ENCODE measurements at regions not wholly inside any gene's neighbourhood (a gene's known extent, or its start where the extent isn't known, plus 50 kb on each side); places are given as distances from the start of the nearest gene placed in this dataset.
"Not testable (repeated sequence)": the region's sequence is repeated elsewhere in the genome, so short reads cannot be mapped to it uniquely, and the experiment has no call there.

DNA sequence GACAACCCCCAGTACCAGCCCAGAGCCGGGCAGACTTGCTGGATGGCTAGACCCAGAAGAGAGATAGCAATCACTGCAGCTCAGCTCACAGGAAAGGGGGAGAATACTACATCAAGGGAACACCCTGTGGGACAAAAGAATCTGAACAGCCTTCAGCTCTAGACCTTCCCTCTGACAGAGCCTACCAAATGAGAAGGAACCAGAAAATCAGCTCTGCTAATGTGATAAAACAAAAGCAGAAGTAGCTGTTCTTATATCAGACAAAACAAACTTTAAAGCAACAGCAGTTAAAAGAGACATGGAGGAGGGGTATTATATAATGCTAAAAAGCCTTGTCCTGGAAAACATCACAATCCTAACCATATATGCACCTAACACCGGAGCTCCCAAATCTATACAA lies 283.3 kb downstream of the KLF13 start:
- Histone ChIP-seq H3K9me3 (ENCODE audit: severe bottlenecking) (no peaks in the 10 kb centered on the region), H3K4me1 (ENCODE audit: insufficient read depth, poor library complexity, severe bottlenecking) (peaks cover 40% of the 10 kb centered on the region), H3K4me3 (ENCODE audit: severe bottlenecking) (no peak overlapping the region), H3K36me3 (ENCODE audit: low read depth) (no peaks in the 10 kb centered on the region), H3K27ac (ENCODE audit: poor library complexity, severe bottlenecking) (peak overlapping the region; percentile 72), H3K27me3 (ENCODE audit: insufficient read depth, poor library complexity, severe bottlenecking) (no peaks in the 10 kb centered on the region)
- DNase-seq (ENCODE audit: low spot score) (no peak), ATAC-seq (ENCODE audit: low read depth) (no peak)
- TF ChIP-seq, protein P1, sequence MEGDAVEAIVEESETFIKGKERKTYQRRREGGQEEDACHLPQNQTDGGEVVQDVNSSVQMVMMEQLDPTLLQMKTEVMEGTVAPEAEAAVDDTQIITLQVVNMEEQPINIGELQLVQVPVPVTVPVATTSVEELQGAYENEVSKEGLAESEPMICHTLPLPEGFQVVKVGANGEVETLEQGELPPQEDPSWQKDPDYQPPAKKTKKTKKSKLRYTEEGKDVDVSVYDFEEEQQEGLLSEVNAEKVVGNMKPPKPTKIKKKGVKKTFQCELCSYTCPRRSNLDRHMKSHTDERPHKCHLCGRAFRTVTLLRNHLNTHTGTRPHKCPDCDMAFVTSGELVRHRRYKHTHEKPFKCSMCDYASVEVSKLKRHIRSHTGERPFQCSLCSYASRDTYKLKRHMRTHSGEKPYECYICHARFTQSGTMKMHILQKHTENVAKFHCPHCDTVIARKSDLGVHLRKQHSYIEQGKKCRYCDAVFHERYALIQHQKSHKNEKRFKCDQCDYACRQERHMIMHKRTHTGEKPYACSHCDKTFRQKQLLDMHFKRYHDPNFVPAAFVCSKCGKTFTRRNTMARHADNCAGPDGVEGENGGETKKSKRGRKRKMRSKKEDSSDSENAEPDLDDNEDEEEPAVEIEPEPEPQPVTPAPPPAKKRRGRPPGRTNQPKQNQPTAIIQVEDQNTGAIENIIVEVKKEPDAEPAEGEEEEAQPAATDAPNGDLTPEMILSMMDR (IDR thresholded peaks at IDR 0.05; ENCODE audit: poor library complexity, severe bottlenecking): no peak

DNA sequence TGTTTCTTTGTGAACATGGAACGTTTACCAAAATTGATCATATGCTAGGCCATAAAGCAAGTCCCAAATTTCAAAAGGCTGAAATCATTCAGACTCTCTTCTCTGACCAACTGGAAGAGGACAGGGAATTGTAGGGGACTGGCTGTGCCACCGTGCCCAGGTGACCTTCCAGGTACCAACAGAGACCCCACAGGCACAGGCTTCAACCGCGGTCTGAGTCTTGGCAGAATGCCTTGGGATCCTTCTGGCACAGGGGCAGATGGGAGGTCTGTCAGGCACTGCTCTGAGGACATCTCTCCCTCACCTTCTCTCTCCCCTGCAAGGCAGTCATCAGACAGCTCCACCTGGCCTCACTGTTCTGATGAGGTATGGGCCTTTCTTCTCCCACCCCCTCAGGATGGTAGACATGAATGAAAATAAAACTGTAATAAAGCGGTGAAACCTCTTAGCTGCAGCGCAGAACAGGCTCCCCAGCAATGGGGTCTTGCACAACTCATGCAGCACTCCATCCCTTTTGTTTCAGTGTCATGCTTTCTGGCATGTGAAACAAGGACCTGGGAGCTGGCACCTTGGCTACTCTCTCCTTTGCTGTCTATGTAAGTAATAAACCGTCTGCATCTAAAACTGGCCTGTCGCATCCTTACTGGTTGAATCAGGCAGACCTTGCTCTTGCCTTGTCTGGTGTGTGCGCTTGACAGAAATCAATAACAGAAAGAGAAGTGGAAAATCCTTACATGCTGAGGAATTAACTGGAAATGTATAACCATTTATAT lies 289.2 kb downstream of the KLF13 start:
- DNase-seq (ENCODE audit: low spot score) (no peak), ATAC-seq (ENCODE audit: low read depth) (no peak)
- Histone ChIP-seq H3K36me3 (ENCODE audit: low read depth) (no peaks in the 10 kb centered on the region), H3K4me3 (ENCODE audit: severe bottlenecking) (no peak overlapping the region), H3K4me1 (ENCODE audit: insufficient read depth, poor library complexity, severe bottlenecking) (no peaks in the 10 kb centered on the region), H3K27me3 (ENCODE audit: insufficient read depth, poor library complexity, severe bottlenecking) (no peaks in the 10 kb centered on the region), H3K27ac (ENCODE audit: poor library complexity, severe bottlenecking) (no peak overlapping the region), H3K9me3 (ENCODE audit: severe bottlenecking) (no peaks in the 10 kb centered on the region)
- TF ChIP-seq, protein P1 (IDR thresholded peaks at IDR 0.05; ENCODE audit: poor library complexity, severe bottlenecking): no peak

DNA sequence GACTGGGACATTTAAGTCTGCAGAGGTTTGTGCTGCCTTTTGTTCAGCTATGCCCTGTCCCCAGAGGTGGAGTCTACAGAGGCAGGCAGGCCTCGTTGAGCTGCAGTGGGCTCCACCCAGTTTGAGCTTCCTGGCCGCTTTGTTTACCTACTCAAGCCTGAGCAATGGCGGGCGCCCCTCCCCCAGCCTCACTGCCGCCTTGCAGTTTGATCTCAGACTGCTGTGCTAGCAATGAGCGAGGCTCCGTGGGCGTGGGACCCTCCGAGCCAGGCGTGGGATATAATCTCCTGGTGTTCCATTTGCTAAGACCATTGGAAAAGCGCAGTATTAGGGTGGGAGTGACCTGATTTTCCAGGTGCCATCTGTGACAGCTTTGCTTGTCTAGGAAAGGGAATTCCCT lies 296.7 kb downstream of the KLF13 start:
- not testable (repeated sequence) for ATAC-seq (ENCODE audit: low read depth); H3K27ac ChIP-seq (ENCODE audit: poor library complexity, severe bottlenecking); H3K4me3 ChIP-seq (ENCODE audit: severe bottlenecking); H3K27me3 ChIP-seq (ENCODE audit: insufficient read depth, poor library complexity, severe bottlenecking); H3K36me3 ChIP-seq (ENCODE audit: low read depth); H3K4me1 ChIP-seq (ENCODE audit: insufficient read depth, poor library complexity, severe bottlenecking); H3K9me3 ChIP-seq (ENCODE audit: severe bottlenecking); DNase-seq (ENCODE audit: low spot score)

DNA sequence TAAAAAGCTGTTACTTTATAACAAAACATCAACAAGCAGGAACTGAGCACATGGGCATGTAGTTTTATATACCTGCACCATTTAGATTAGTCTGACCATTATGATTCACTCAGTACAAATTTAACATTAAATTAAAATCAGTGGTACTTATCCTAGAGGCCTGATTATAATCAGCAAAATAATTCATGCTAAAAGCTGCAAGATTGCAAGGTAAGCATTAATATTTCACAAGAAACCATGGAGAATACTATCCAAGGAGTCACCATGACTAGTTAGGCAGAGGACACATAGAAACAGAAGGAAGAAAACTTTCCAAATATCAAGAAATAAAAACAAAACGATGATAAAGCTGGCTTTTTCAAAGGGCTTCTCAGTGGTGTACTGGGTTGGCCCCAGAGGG lies 297.5 kb downstream of the KLF13 start:
- H3K36me3 ChIP-seq (ENCODE audit: low read depth); ATAC-seq (ENCODE audit: low read depth); H3K27me3 ChIP-seq (ENCODE audit: insufficient read depth, poor library complexity, severe bottlenecking); H3K4me1 ChIP-seq (ENCODE audit: insufficient read depth, poor library complexity, severe bottlenecking); H3K4me3 ChIP-seq (ENCODE audit: severe bottlenecking); DNase-seq (ENCODE audit: low spot score); H3K9me3 ChIP-seq (ENCODE audit: severe bottlenecking); H3K27ac ChIP-seq (ENCODE audit: poor library complexity, severe bottlenecking): not testable (repeated sequence)

DNA sequence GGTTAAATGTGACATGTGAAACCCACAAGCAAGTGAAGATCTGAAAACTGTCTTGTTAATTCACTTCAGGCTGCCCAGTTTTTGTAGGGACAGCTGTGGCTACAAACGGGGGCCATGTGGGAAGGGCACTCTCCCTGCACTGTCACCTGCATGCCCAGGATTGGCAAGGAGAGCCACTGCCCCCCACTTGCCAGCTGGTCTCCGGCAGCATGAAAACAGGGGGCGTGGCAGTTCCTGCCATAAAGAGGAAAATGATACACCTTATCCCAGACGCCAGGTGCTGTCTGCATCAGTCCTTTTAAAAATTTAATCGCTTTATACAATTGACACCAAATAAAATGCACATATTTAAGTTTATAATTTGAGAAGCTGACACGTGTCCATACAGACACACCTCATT lies 309.1 kb downstream of the KLF13 start:
- not testable (repeated sequence) for H3K36me3 ChIP-seq (ENCODE audit: low read depth); H3K27me3 ChIP-seq (ENCODE audit: insufficient read depth, poor library complexity, severe bottlenecking); DNase-seq (ENCODE audit: low spot score); H3K4me3 ChIP-seq (ENCODE audit: severe bottlenecking); H3K9me3 ChIP-seq (ENCODE audit: severe bottlenecking)
- Histone ChIP-seq H3K4me1 (ENCODE audit: insufficient read depth, poor library complexity, severe bottlenecking) (peaks cover 13% of the 10 kb centered on the region), H3K27ac (ENCODE audit: poor library complexity, severe bottlenecking) (peak overlapping the region; percentile 24)
- ATAC-seq (ENCODE audit: low read depth): peak; percentile 8

DNA sequence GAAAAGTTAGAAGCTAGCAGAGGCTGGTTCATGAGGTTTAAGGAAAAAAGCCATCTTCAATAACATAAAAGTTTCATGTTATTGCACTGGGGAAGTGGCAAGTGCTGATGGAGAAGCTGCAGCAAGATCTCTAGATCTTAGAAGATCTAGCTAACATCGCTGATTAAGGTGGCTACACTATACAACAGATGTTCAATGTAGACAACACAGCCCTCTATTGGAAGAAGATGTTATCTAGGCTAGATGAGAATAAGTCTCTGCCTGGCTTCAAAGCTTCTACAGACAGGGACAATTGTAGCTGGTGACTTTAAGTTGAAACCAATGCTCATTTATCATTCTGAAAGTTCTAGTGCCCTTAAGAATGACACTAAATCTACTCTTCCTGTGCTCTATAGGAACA lies 310.3 kb downstream of the KLF13 start:
- Histone ChIP-seq H3K4me1 (ENCODE audit: insufficient read depth, poor library complexity, severe bottlenecking) (peaks cover 13% of the 10 kb centered on the region), H3K27ac (ENCODE audit: poor library complexity, severe bottlenecking) (peak overlapping the region; percentile 24)
- not testable (repeated sequence) for DNase-seq (ENCODE audit: low spot score); ATAC-seq (ENCODE audit: low read depth); H3K27me3 ChIP-seq (ENCODE audit: insufficient read depth, poor library complexity, severe bottlenecking); H3K4me3 ChIP-seq (ENCODE audit: severe bottlenecking); H3K9me3 ChIP-seq (ENCODE audit: severe bottlenecking); H3K36me3 ChIP-seq (ENCODE audit: low read depth)

DNA sequence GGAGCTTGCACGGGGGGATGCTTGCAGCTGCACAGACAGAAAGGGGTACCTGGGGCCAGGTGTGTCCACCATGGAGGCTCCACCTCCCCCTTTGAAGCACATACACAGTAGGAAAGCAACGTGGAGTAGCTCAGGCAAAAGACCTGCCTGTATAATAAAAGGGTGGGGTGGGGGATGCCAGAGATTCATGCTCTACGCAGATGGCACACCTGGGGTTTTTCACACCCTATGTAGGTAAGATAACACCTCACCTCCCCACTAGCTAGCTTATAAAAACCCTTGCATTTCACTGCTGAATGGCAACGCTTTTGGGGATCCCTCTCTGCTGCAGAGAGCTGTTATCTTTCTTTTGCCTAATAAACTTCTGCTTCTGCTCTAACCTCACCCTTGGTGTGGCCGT lies 317.3 kb downstream of the KLF13 start:
- not testable (repeated sequence) for H3K4me3 ChIP-seq (ENCODE audit: severe bottlenecking); H3K27me3 ChIP-seq (ENCODE audit: insufficient read depth, poor library complexity, severe bottlenecking); H3K36me3 ChIP-seq (ENCODE audit: low read depth); DNase-seq (ENCODE audit: low spot score); H3K27ac ChIP-seq (ENCODE audit: poor library complexity, severe bottlenecking); ATAC-seq (ENCODE audit: low read depth); H3K4me1 ChIP-seq (ENCODE audit: insufficient read depth, poor library complexity, severe bottlenecking); H3K9me3 ChIP-seq (ENCODE audit: severe bottlenecking)

DNA sequence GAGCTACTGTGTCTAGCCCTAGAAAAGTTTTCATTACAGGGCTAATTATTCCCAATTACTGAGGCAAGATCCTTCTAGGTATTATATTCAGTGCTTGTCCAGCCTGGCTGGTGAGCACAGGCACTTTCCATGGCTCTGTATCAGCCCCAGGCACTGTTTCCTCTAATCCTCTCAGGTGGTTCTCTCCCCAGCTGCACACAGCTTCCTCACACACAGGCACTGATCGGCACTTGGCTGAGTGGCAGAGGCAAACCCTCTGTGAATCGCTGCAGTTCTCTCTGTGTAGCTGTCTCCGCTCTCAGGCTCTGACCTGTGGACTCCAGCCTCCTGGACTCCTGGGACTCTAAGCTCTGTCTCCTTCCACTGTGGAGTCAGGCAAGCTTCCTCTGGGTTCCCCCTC lies 318.1 kb downstream of the KLF13 start:
- ATAC-seq (ENCODE audit: low read depth); H3K27me3 ChIP-seq (ENCODE audit: insufficient read depth, poor library complexity, severe bottlenecking); H3K9me3 ChIP-seq (ENCODE audit: severe bottlenecking); H3K4me3 ChIP-seq (ENCODE audit: severe bottlenecking); H3K36me3 ChIP-seq (ENCODE audit: low read depth); DNase-seq (ENCODE audit: low spot score); H3K27ac ChIP-seq (ENCODE audit: poor library complexity, severe bottlenecking); H3K4me1 ChIP-seq (ENCODE audit: insufficient read depth, poor library complexity, severe bottlenecking): not testable (repeated sequence)

DNA sequence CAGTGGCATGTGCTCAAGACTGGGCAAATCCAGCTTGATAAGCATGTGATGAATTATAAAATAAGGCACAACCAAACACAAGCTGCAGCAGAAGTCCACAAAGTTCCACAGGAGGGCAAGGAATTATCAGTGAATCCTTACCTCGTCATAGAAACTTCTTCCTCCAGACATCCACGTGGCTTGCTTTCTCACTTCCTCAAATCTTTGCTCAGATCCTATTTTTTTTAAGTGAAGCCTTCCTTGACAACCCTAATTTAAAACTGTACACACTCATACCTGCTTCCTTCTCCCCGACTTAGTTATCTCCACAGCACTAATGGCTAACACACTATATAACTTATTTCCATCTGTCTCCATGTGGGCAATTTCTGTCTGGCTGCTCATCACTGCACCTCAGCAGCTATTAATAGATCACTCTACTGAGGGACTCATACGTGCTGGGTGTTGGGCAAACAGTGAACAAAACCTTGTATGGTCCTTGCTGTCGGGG lies 320.7 kb downstream of the KLF13 start:
- not testable (repeated sequence) for H3K9me3 ChIP-seq (ENCODE audit: severe bottlenecking); H3K4me1 ChIP-seq (ENCODE audit: insufficient read depth, poor library complexity, severe bottlenecking); ATAC-seq (ENCODE audit: low read depth); H3K27ac ChIP-seq (ENCODE audit: poor library complexity, severe bottlenecking); H3K36me3 ChIP-seq (ENCODE audit: low read depth); DNase-seq (ENCODE audit: low spot score); H3K27me3 ChIP-seq (ENCODE audit: insufficient read depth, poor library complexity, severe bottlenecking); H3K4me3 ChIP-seq (ENCODE audit: severe bottlenecking)

DNA sequence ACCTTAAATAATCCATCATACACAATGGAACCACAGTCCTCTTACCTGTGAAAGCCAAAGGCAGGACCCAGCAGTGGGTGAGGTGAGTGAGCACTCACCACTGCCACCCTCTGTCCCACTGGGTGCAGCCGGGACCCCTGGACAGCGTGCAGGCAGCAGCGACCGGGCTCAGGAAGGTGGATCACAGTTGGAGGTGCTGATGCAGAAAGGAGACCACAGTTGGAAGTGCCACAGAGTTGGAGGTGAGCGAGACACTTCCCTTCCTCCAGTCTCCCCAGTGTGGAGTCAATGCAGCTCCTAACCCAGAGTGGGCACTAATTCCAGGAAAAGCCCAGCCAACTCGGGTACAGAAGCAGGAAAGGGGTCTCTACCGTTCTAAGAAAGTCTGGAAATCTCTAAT lies 323.0 kb downstream of the KLF13 start:
- H3K36me3 ChIP-seq (ENCODE audit: low read depth); H3K4me3 ChIP-seq (ENCODE audit: severe bottlenecking); DNase-seq (ENCODE audit: low spot score); H3K9me3 ChIP-seq (ENCODE audit: severe bottlenecking); H3K4me1 ChIP-seq (ENCODE audit: insufficient read depth, poor library complexity, severe bottlenecking); H3K27me3 ChIP-seq (ENCODE audit: insufficient read depth, poor library complexity, severe bottlenecking); H3K27ac ChIP-seq (ENCODE audit: poor library complexity, severe bottlenecking): not testable (repeated sequence)
- ATAC-seq (ENCODE audit: low read depth): peak; percentile 23; the same call in 1 of the 3 replicates
